ENCODE measurements at regions not wholly inside any gene's neighbourhood (a gene's known extent, or its start where the extent isn't known, plus 50 kb on each side); places are given as distances from the start of the nearest gene placed in this dataset.

DNA sequence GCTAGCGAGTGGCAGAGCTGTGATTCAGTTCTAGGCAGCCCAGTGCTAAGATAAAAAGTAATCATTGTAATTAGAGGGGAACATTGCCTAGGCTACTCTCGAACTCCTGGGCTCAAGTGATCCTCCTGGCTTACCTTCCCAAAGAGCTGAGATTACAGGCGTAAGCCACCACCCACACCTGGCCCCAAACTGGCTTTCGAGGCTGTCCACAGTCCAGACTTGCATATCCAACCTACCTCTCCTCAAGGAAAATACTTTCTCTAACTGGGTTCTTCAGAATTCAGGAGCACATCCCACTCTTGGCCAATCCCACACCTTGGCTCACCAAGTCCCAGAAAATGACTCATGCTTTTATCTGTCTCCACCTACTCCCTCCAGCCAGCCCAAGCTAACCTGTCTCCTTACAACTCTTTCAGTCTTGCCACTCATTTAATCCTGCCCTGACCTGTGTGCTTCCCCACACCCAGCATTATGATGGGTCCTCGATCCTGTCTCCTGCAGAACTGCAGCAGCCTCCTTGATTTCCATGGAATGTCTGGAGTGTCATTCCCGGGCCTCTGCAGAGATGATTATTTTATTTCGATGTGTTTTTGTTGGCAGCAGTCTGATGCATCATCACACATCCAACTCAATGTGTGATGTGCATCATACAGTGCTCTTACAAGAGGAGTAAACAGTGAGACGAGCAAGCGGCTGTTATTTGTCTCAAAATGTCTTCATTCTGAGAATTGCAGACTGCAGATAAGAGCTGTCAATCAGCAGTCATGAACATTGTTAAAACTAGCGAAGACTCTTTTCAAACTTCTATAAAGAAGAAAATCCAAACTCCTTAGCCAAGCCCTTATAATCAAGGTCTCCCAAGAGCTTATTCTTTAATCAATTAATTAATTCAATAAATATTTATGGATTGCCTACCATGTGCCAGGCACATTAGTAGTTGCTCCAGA is 167.3 kb downstream of the SEC61B start:
- Histone ChIP-seq H3K4me3 (no peak overlapping the region), H3K4me1 (no peaks in the 10 kb centered on the region), H3K9me3 (no peaks in the 10 kb centered on the region), H3K27me3 (no peaks in the 10 kb centered on the region), H3K27ac (no peak overlapping the region), H3K36me3 (no peaks in the 10 kb centered on the region)
- ATAC-seq (no peak), DNase-seq (no peak)
- TF ChIP-seq, protein P1, sequence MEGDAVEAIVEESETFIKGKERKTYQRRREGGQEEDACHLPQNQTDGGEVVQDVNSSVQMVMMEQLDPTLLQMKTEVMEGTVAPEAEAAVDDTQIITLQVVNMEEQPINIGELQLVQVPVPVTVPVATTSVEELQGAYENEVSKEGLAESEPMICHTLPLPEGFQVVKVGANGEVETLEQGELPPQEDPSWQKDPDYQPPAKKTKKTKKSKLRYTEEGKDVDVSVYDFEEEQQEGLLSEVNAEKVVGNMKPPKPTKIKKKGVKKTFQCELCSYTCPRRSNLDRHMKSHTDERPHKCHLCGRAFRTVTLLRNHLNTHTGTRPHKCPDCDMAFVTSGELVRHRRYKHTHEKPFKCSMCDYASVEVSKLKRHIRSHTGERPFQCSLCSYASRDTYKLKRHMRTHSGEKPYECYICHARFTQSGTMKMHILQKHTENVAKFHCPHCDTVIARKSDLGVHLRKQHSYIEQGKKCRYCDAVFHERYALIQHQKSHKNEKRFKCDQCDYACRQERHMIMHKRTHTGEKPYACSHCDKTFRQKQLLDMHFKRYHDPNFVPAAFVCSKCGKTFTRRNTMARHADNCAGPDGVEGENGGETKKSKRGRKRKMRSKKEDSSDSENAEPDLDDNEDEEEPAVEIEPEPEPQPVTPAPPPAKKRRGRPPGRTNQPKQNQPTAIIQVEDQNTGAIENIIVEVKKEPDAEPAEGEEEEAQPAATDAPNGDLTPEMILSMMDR (IDR thresholded peaks at IDR 0.05) = no peak
- intact Hi-C loops (cut with DNase I) = no loop called here

GRCh38 chr9:99391937-99392594 is 170.0 kb downstream of the SEC61B start:
- intact Hi-C loops (cut with DNase I) = no loop called here
- no peak for ATAC-seq

GRCh38 chr9:99392986-99393385 is 170.9 kb downstream of the SEC61B start:
- Histone ChIP-seq H3K36me3 (no peaks in the 10 kb centered on the region), H3K4me1 (no peaks in the 10 kb centered on the region), H3K27me3 (no peaks in the 10 kb centered on the region), H3K9me3 (no peaks in the 10 kb centered on the region), H3K4me3 (no peak overlapping the region), H3K27ac (no peak overlapping the region)
- TF ChIP-seq, protein P1 (IDR thresholded peaks at IDR 0.05) = no peak
- no peak for ATAC-seq
- intact Hi-C loops (cut with DNase I) = no loop called here
- DNase-seq = no peak

More at GRCh38 chr9:99391937-99392594, 170.0 kb downstream of the SEC61B start:
- Histone ChIP-seq H3K27me3 (no peaks in the 10 kb centered on the region), H3K27ac (no peak overlapping the region), H3K9me3 (no peaks in the 10 kb centered on the region), H3K36me3 (no peaks in the 10 kb centered on the region), H3K4me1 (no peaks in the 10 kb centered on the region), H3K4me3 (no peak overlapping the region)
- no peak for DNase-seq
- TF ChIP-seq, protein P1 (IDR thresholded peaks at IDR 0.05) = no peak

- no peak for DNase-seq
These were observed 171.9 kb downstream of the SEC61B start for GRCh38 chr9:99393993-99394392.

More at GRCh38 chr9:99393993-99394392, 171.9 kb downstream of the SEC61B start:
- Histone ChIP-seq H3K27ac (no peak overlapping the region), H3K9me3 (no peaks in the 10 kb centered on the region), H3K4me3 (no peak overlapping the region), H3K36me3 (no peaks in the 10 kb centered on the region), H3K27me3 (no peaks in the 10 kb centered on the region), H3K4me1 (no peaks in the 10 kb centered on the region)
- TF ChIP-seq, protein P1 (IDR thresholded peaks at IDR 0.05) = no peak
- intact Hi-C loops (cut with DNase I) = no loop called here
- no peak for ATAC-seq

Measured in left lung (tissue), 4 donors.